ENCODE measurements at regions not wholly inside any gene's neighbourhood (a gene's known extent, or its start where the extent isn't known, plus 50 kb on each side); places are given as distances from the start of the nearest gene placed in this dataset.
"Not testable (repeated sequence)": the region's sequence is repeated elsewhere in the genome, so short reads cannot be mapped to it uniquely, and the experiment has no call there.

GRCh38 chr5:2817031-2817603 lies 65.6 kb upstream of the IRX2 start:
- Histone ChIP-seq H3K27me3 (ENCODE audit: control insufficient read depth, insufficient read depth, low read length) (no peaks in the 10 kb centered on the region), H3K27ac (ENCODE audit: low read depth, low read length) (no peak overlapping the region), H3K4me3 (ENCODE audit: low read depth, low read length) (no peak overlapping the region), H3K9me3 (ENCODE audit: control insufficient read depth, insufficient read depth, low read length) (peaks cover 45% of the 10 kb centered on the region)
- POLR2A ChIA-PET, result no interaction called here
- TF ChIP-seq, protein P1, sequence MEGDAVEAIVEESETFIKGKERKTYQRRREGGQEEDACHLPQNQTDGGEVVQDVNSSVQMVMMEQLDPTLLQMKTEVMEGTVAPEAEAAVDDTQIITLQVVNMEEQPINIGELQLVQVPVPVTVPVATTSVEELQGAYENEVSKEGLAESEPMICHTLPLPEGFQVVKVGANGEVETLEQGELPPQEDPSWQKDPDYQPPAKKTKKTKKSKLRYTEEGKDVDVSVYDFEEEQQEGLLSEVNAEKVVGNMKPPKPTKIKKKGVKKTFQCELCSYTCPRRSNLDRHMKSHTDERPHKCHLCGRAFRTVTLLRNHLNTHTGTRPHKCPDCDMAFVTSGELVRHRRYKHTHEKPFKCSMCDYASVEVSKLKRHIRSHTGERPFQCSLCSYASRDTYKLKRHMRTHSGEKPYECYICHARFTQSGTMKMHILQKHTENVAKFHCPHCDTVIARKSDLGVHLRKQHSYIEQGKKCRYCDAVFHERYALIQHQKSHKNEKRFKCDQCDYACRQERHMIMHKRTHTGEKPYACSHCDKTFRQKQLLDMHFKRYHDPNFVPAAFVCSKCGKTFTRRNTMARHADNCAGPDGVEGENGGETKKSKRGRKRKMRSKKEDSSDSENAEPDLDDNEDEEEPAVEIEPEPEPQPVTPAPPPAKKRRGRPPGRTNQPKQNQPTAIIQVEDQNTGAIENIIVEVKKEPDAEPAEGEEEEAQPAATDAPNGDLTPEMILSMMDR (IDR thresholded peaks at IDR 0.05; ENCODE audit: low read depth, low read length), result no peak
- no peak for DNase-seq (ENCODE audit: low read depth, low spot score)
- CTCF ChIA-PET, result no interaction called here

GRCh38 chr5:2813678-2814077 lies 62.2 kb upstream of the IRX2 start:
- ChIA-PET CTCF (interaction anchor here (0.6 kb wide), 1 partner anchor 842 kb away, joined by 3 read pairs; no protein-coding TSS in a partner anchor), POLR2A (interaction anchor here (0.6 kb wide), 1 partner anchor 1073 kb away, joined by 3 read pairs; no protein-coding TSS in a partner anchor)
- Histone ChIP-seq H3K9me3 (ENCODE audit: control insufficient read depth, insufficient read depth, low read length) (peaks cover 46% of the 10 kb centered on the region), H3K27me3 (ENCODE audit: control insufficient read depth, insufficient read depth, low read length) (no peaks in the 10 kb centered on the region), H3K27ac (ENCODE audit: low read depth, low read length) (no peak overlapping the region), H3K4me3 (ENCODE audit: low read depth, low read length) (no peak overlapping the region)
- TF ChIP-seq, protein P1 (IDR thresholded peaks at IDR 0.05; ENCODE audit: low read depth, low read length), result no peak
- DNase-seq (ENCODE audit: low read depth, low spot score), result no peak

- ChIA-PET CTCF (no interaction called here), POLR2A (no interaction called here)
- TF ChIP-seq, protein P1 (IDR thresholded peaks at IDR 0.05; ENCODE audit: low read depth, low read length), result no peak
- peaks cover 54% of the 10 kb centered on the region for H3K9me3 ChIP-seq (ENCODE audit: control insufficient read depth, insufficient read depth, low read length)
- H3K27me3 ChIP-seq (ENCODE audit: control insufficient read depth, insufficient read depth, low read length), result no peaks in the 10 kb centered on the region
- no peak overlapping the region for H3K4me3 ChIP-seq (ENCODE audit: low read depth, low read length)
- DNase-seq (ENCODE audit: low read depth, low spot score), result no peak
- H3K27ac ChIP-seq (ENCODE audit: low read depth, low read length), result no peak overlapping the region
Observed at GRCh38 chr5:2810644-2811043, 59.2 kb upstream of the IRX2 start.

DNA sequence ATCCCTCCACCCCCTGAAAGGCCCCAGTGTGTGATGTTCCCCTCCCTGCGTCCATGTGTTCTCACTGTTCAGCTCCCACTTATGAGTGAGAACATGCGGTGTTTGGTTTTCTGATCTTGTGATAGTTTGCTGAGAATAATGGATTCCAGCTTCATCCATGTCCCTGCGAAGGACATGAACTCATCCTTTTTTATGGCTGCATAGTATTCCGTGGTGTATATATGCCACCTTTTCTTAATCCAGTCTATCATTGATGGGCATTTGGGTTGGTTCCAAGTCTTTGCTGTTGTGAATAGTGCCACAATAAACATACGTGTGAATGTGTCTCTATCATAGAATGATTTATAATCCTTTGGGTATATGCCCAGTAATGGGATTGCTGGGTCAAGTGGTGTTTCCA lies 55.8 kb upstream of the IRX2 start:
- DNase-seq (ENCODE audit: low read depth, low spot score); CTCF ChIA-PET; POLR2A ChIA-PET; H3K4me3 ChIP-seq (ENCODE audit: low read depth, low read length); H3K27me3 ChIP-seq (ENCODE audit: control insufficient read depth, insufficient read depth, low read length); H3K27ac ChIP-seq (ENCODE audit: low read depth, low read length): not testable (repeated sequence)
- peaks cover 42% of the 10 kb centered on the region for H3K9me3 ChIP-seq (ENCODE audit: control insufficient read depth, insufficient read depth, low read length)

DNA sequence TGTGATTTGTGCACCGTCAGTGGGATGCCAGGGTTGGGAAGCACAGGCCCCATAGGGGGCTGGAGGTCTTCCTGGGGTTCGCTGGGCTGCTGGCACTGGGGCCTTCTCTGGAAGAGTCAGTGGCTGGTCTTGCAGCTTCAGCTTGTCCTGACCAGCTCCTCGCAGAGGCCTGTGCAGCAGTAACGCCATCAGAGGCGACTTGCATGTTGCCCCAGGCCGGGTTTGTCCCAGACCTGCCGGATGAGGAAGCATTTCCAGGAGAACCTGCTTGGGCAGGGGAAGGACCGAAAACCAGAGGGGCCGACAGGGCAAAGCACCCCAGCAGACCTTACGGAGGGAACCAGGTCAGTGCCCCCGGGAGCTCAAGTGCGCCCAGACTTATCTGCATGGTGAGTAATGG lies 54.7 kb upstream of the IRX2 start:
- DNase-seq (ENCODE audit: low read depth, low spot score), result no peak
- CTCF ChIA-PET, result no interaction called here
- no peak overlapping the region for H3K4me3 ChIP-seq (ENCODE audit: low read depth, low read length)
- TF ChIP-seq, protein P1 (IDR thresholded peaks at IDR 0.05; ENCODE audit: low read depth, low read length), result no peak
- H3K27me3 ChIP-seq (ENCODE audit: control insufficient read depth, insufficient read depth, low read length), result no peaks in the 10 kb centered on the region
- H3K27ac ChIP-seq (ENCODE audit: low read depth, low read length), result no peak overlapping the region
- POLR2A ChIA-PET, result no interaction called here
- H3K9me3 ChIP-seq (ENCODE audit: control insufficient read depth, insufficient read depth, low read length), result peaks cover 40% of the 10 kb centered on the region

DNA sequence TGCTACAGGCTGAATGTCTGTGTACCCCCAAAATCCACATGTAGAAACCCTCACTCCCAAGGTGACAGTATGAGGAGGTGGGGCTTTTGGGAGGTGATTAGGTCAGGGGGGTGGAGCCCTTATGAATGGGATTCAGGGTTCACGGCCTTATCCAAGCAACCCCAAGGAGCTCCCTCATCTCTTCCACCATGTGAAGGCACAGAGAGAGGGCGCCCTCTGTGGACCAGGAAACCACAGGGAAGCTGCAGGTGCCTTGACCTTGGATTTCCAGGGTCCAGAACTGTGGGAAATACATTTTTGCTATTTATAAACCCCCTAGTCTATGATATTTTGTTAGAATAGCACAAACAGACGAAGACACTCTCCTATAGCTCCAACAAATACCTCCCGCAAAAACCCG lies 53.6 kb upstream of the IRX2 start:
- ChIA-PET CTCF (no interaction called here), POLR2A (no interaction called here)
- TF ChIP-seq, protein P1 (IDR thresholded peaks at IDR 0.05; ENCODE audit: low read depth, low read length), result no peak
- no peak for DNase-seq (ENCODE audit: low read depth, low spot score)
- no peak overlapping the region for H3K27ac ChIP-seq (ENCODE audit: low read depth, low read length)
- no peaks in the 10 kb centered on the region for H3K27me3 ChIP-seq (ENCODE audit: control insufficient read depth, insufficient read depth, low read length)
- no peak overlapping the region for H3K4me3 ChIP-seq (ENCODE audit: low read depth, low read length)
- peaks cover 34% of the 10 kb centered on the region for H3K9me3 ChIP-seq (ENCODE audit: control insufficient read depth, insufficient read depth, low read length)
